CD14-positive monocyte (primary cell): ENCODE measurements at regions not wholly inside any gene's neighbourhood (a gene's known extent, or its start where the extent isn't known, plus 50 kb on each side); places are given as distances from the start of the nearest gene placed in this dataset.

ENCODE experiments used
- DNase-seq, 3 donors: peaks; one replicate each; pipeline ENCODE4 v3.0.0-alpha.2; 2011 to 2022
- H2AFZ ChIP-seq: 2 replicates; pipeline ENCODE4 v1.6.0; 2012; ENCODE audit warnings: mild to moderate bottlenecking, low read depth, low read length, inconsistent platforms; ENCODE audit not compliant: insufficient read depth, poor library complexity, severe bottlenecking
- H3K27ac ChIP-seq, 2 donors: 1 replicate in 1 of 2; 2 replicates in 1 of 2; pipeline ENCODE4 v1.5.1; 2012 to 2013; ENCODE audit warnings: low read length in 2 of 2, control low read depth in 1 of 2, inconsistent platforms in 1 of 2, low read depth in 1 of 2, mild to moderate bottlenecking in 1 of 2
- H3K27me3 ChIP-seq, 2 donors: one replicate each; pipeline versions ENCODE4 v1.6.0 to v1.6.1; 2011 to 2013; ENCODE audit warnings: low read length in 2 of 2; ENCODE audit not compliant: control insufficient read depth in 2 of 2, insufficient read depth in 2 of 2
- H3K36me3 ChIP-seq, 2 donors: replicated peaks in 1 of 2; 1 replicate in 1 of 2; 2 replicates in 1 of 2; pipeline versions ENCODE4 v1.5.1 to v1.6.1; 2012 to 2013; ENCODE audit warnings: low read length in 2 of 2, control low read depth in 1 of 2, inconsistent platforms in 1 of 2, mild to moderate bottlenecking in 1 of 2; ENCODE audit not compliant: insufficient read depth in 2 of 2, control insufficient read depth in 1 of 2
- H3K4me1 ChIP-seq, 2 donors: 1 replicate in 1 of 2; 2 replicates in 1 of 2; pipeline versions ENCODE4 v1.5.1 to v1.6.1; 2012 to 2013; ENCODE audit warnings: low read length in 2 of 2, control low read depth in 1 of 2, inconsistent platforms in 1 of 2, mild to moderate bottlenecking in 1 of 2, moderate library complexity in 1 of 2; ENCODE audit not compliant: insufficient read depth in 2 of 2, control insufficient read depth in 1 of 2
- H3K4me2 ChIP-seq: replicated peaks from 2 replicates; pipeline ENCODE3; 2012; ENCODE audit warnings: low read length, moderate library complexity, mild to moderate bottlenecking; ENCODE audit not compliant: poor library complexity, severe bottlenecking; ENCODE audit errors: extremely low read depth
- H3K4me3 ChIP-seq, 3 experiments: fragments of 200-600 bp in 1 of 3; sonication (generic) in 1 of 3; replicated peaks in 1 of 3; 1 replicate in 2 of 3; 2 replicates in 1 of 3; pipeline ENCODE4 v1.5.1; 2011 to 2013; ENCODE audit warnings: low read length in 3 of 3, mild to moderate bottlenecking in 3 of 3, control low read depth in 2 of 3, low read depth in 2 of 3, inconsistent platforms in 1 of 3, moderate library complexity in 1 of 3
- H3K79me2 ChIP-seq: 2 replicates; pipeline ENCODE4 v1.6.0; 2012; ENCODE audit warnings: mild to moderate bottlenecking, control low read depth, inconsistent platforms, low read length, moderate library complexity; ENCODE audit not compliant: insufficient read depth
- H3K9ac ChIP-seq: 2 replicates; pipeline ENCODE4 v1.6.0; 2017; ENCODE audit warnings: low read length, mild to moderate bottlenecking; ENCODE audit not compliant: insufficient read depth, poor library complexity, severe bottlenecking
- H3K9me3 ChIP-seq, 2 donors: replicated peaks in 1 of 2; 1 replicate in 1 of 2; 2 replicates in 1 of 2; pipeline versions ENCODE4 v1.5.1 to v1.6.1; 2012 to 2013; ENCODE audit warnings: low read length in 2 of 2, control low read depth in 1 of 2; ENCODE audit not compliant: control insufficient read depth in 1 of 2, insufficient read depth in 1 of 2
- H4K20me1 ChIP-seq: 2 replicates; pipeline ENCODE4 v1.6.0; 2012; ENCODE audit warnings: mild to moderate bottlenecking, low read length, control low read depth, moderate library complexity; ENCODE audit not compliant: insufficient read depth
- H3K27ac Mint-ChIP-seq, 7 donors: one replicate each; pipeline ENCODE4 v1.8.0; 2020; ENCODE audit warnings: mild to moderate bottlenecking in 7 of 7, mixed read lengths in 7 of 7, moderate library complexity in 6 of 7, inconsistent platforms in 2 of 7
- H3K27me3 Mint-ChIP-seq, 3 donors: one replicate each; pipeline ENCODE4 v1.8.0; 2021 to 2022; ENCODE audit warnings: low read depth in 3 of 3, mild to moderate bottlenecking in 3 of 3, mixed read lengths in 3 of 3, moderate library complexity in 3 of 3, inconsistent platforms in 1 of 3
- H3K36me3 Mint-ChIP-seq, 2 donors: one replicate each; pipeline ENCODE4 v1.8.0; 2020; ENCODE audit warnings: mixed read lengths in 2 of 2, inconsistent platforms in 1 of 2, mild to moderate bottlenecking in 1 of 2
- H3K4me1 Mint-ChIP-seq: one replicate; pipeline ENCODE4 v1.8.0; 2020; ENCODE audit warnings: mild to moderate bottlenecking, mixed read lengths
- H3K4me3 Mint-ChIP-seq, 2 donors: one replicate each; pipeline ENCODE4 v1.8.0; 2020; ENCODE audit warnings: mild to moderate bottlenecking in 2 of 2, mixed read lengths in 2 of 2, moderate library complexity in 1 of 2
- H3K9me3 Mint-ChIP-seq, 7 donors: one replicate each; pipeline ENCODE4 v1.8.0; 2020 to 2022; ENCODE audit warnings: mixed read lengths in 7 of 7, mild to moderate bottlenecking in 6 of 7, moderate library complexity in 6 of 7, inconsistent platforms in 2 of 7
- CTCF ChIP-seq: fragments of 200-600 bp; IDR thresholded peaks from one replicate; pipeline ENCODE4 v1.8.0; 2022; ENCODE audit warnings: antibody characterized with exemption, mild to moderate bottlenecking
- WGBS: methylation state at CpG from one replicate; pipeline ENCODE4 v1.1.5; 2013; ENCODE audit warnings: missing lambda C conversion rate; ENCODE audit not compliant: insufficient coverage; 5-methylcytosine and 5-hydroxymethylcytosine counted together
- intact Hi-C, 2 donors: fragments of 100-400 bp; cut with micrococcal nuclease; formaldehyde crosslinking; loops; one replicate each; pipeline versions ENCODE4 v1.15.0 to v1.15.1; 2023

DNA sequence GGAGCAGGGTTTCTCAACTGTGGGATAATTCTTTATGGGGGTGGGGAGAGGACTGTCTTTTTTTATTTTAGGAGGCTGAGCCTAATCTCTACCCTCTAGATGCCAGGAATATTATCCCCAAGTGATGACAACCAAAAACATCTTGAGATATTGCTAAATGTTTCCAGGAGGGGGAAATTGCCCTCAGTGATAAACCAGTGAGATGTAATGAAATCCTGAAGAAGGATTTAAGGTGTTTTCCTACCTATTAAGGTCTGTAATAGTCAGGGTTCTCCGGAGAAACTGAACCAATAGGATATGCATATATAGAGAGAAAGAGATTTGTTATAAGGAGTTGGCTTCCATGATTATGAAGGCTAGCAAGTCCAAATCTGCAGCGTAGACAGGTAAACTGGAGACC, 208.3 kb upstream of the MIR17HG start:
- TF ChIP-seq CTCF: no peak
- Histone ChIP-seq H3K4me3 (no peak overlapping the region), H4K20me1 (no peaks in the 10 kb centered on the region), H3K27ac (no peak overlapping the region), H3K27me3 (no peaks in the 10 kb centered on the region), H3K36me3 (no peaks in the 10 kb centered on the region), H3K79me2 (no peaks in the 10 kb centered on the region), H3K9me3 (no peaks in the 10 kb centered on the region), H3K4me1 (peaks cover 25 to 31% of the 10 kb centered on the region in 2 donors), H3K9ac (no peak overlapping the region), H3K4me2 (no peak overlapping the region), H2AFZ (no peak overlapping the region)
- peaks cover 1 to 5% (median 4%) of the 10 kb centered on the region in 3 donors for H3K27me3 Mint-ChIP-seq
- DNase-seq: no peak
- H3K9me3 Mint-ChIP-seq: no peaks in the 10 kb centered on the region
- no peaks in the 10 kb centered on the region for H3K36me3 Mint-ChIP-seq
- WGBS: 85% methylated on average over 2 of the region's 2 CpGs
- no peak overlapping the region for H3K27ac Mint-ChIP-seq
- peaks cover 31% of the 10 kb centered on the region for H3K4me1 Mint-ChIP-seq
- no peak overlapping the region for H3K4me3 Mint-ChIP-seq
- intact Hi-C loops: no loop called here

- peaks cover 1 to 5% (median 4%) of the 10 kb centered on the region in 3 donors for H3K27me3 Mint-ChIP-seq
- H3K4me1 ChIP-seq: peaks cover 33 to 38% of the 10 kb centered on the region in 2 donors
These were observed 205.9 kb upstream of the MIR17HG start for GRCh38 chr13:91141543-91142061.

More at GRCh38 chr13:91141543-91142061, 205.9 kb upstream of the MIR17HG start:
- no peak overlapping the region for H3K4me3 Mint-ChIP-seq
- no peaks in the 10 kb centered on the region for H3K9me3 ChIP-seq
- no peak overlapping the region for H3K27ac Mint-ChIP-seq
- WGBS: 100% methylated on average over 5 of the region's 5 CpGs
- DNase-seq: no peak
- no peak overlapping the region for H3K4me3 ChIP-seq
- TF ChIP-seq CTCF: no peak
- H3K79me2 ChIP-seq: no peaks in the 10 kb centered on the region
- no peaks in the 10 kb centered on the region for H3K9me3 Mint-ChIP-seq
- H3K4me2 ChIP-seq: no peak overlapping the region
- H2AFZ ChIP-seq: peak overlapping the region; percentile 7
- intact Hi-C loops: loop anchor here in 1 of 2 donors (10.0 kb wide), 1 partner anchor 203 kb away; the partner anchor contains the start of gene MIR17HG
- no peak overlapping the region for H3K9ac ChIP-seq
- H3K27me3 ChIP-seq: no peaks in the 10 kb centered on the region
- H3K36me3 Mint-ChIP-seq: no peaks in the 10 kb centered on the region
- H3K36me3 ChIP-seq: no peaks in the 10 kb centered on the region
- H4K20me1 ChIP-seq: no peaks in the 10 kb centered on the region
- H3K4me1 Mint-ChIP-seq: peaks cover 30% of the 10 kb centered on the region
- no peak overlapping the region for H3K27ac ChIP-seq
